Gastrocnemius medialis (tissue), 4 donors: ENCODE measurements at regions not wholly inside any gene's neighbourhood (a gene's known extent, or its start where the extent isn't known, plus 50 kb on each side); places are given as distances from the start of the nearest gene placed in this dataset.

Source experiments
- ATAC-seq, 2 donors: fragments of 150-250 bp; one replicate each; pipeline ENCODE4 v1.9.1; 2016
- DNase-seq, 2 donors: peaks; one replicate each; pipeline ENCODE4 v3.0.0-alpha.2; 2019
- H3K27ac ChIP-seq, 4 donors: fragments of 200-600 bp; sonication (generic); 1 replicate in 1 of 4; 2 replicates in 3 of 4; pipeline ENCODE4 v1.5.1; 2016 to 2018; ENCODE audit warnings: mild to moderate bottlenecking in 2 of 4, moderate library complexity in 1 of 4
- H3K27me3 ChIP-seq, 3 donors: fragments of 200-600 bp; sonication (generic) in 2 of 3; 1 replicate in 1 of 3; 2 replicates in 2 of 3; pipeline versions ENCODE4 v1.5.1 to v1.6.0; 2016 to 2019; ENCODE audit warnings: mild to moderate bottlenecking in 1 of 3, moderate library complexity in 1 of 3
- H3K36me3 ChIP-seq, 2 donors: fragments of 200-600 bp; sonication (generic) in 1 of 2; one replicate each; pipeline ENCODE4 v1.5.1; 2017 to 2018
- H3K4me1 ChIP-seq, 2 donors: fragments of 200-600 bp; sonication (generic) in 1 of 2; one replicate each; pipeline ENCODE4 v1.5.1; 2016 to 2017; ENCODE audit warnings: mild to moderate bottlenecking in 2 of 2
- H3K4me3 ChIP-seq, 4 donors: fragments of 200-600 bp; sonication (generic) in 3 of 4; 1 replicate in 1 of 4; 2 replicates in 3 of 4; pipeline ENCODE4 v1.5.1; 2016 to 2019; ENCODE audit warnings: mild to moderate bottlenecking in 2 of 4
- H3K9me3 ChIP-seq, 3 donors: fragments of 200-600 bp; sonication (generic) in 2 of 3; 1 replicate in 1 of 3; 2 replicates in 2 of 3; pipeline ENCODE4 v1.5.1; 2016 to 2019
- POLR2A ChIP-seq, 2 donors: fragments of 450-650 bp; IDR thresholded peaks; one replicate each; pipeline ENCODE4 v1.6.1; 2017; ENCODE audit warnings: antibody characterized with exemption in 2 of 2, mild to moderate bottlenecking in 2 of 2, moderate library complexity in 2 of 2
- in situ Hi-C, 4 donors: fragments of 200-750 bp; cut with MboI; loops; one replicate each; pipeline versions ENCODE4 v1.15.0 to v1.8.0; 2017; ENCODE audit warnings: low sequenced_read_pairs in 4 of 4
- intact Hi-C: fragments of 100-400 bp; cut with DNase I; formaldehyde crosslinking; loops from one replicate; pipeline ENCODE4 v1.15.1; 2023; ENCODE audit warnings: low total_unique reads
- TF ChIP-seq, protein P1 (sequence below), 5 experiments: fragments of 450-650 bp in 3 of 5; fragments of 200-600 bp in 2 of 5; sonication (generic) in 2 of 5; IDR thresholded peaks in 4 of 5; conservative IDR thresholded peaks in 1 of 5; 1 replicate in 4 of 5; 2 replicates in 1 of 5; pipeline ENCODE4 v1.5.1; 2016 to 2019; ENCODE audit warnings: antibody characterized with exemption in 5 of 5, mild to moderate bottlenecking in 3 of 5, moderate library complexity in 3 of 5

DNA sequence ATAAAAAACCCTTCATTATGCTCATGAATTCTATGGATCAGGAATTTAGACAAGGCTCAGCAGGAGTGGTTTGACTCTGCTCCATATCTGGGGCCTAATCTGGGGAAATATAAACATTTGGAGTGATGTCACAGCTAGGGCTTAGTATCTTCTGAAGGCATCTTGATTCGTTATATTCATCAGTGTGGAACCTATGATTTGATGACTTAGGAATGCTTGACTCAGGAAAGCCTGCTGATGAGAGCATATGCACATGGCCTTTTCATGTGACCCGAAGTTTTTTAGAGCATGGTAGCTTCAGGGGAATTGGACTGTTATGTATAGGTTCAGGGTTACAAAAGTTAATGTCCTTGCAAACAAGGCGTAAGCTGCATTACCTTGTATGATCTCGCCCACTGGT is 184.9 kb upstream of the LRRC3B start:
- Histone ChIP-seq H3K27me3 (no peaks in the 10 kb centered on the region), H3K9me3 (no peaks in the 10 kb centered on the region), H3K36me3 (no peaks in the 10 kb centered on the region), H3K4me1 (peaks cover 0 to 6% of the 10 kb centered on the region in 2 donors), H3K27ac (peak overlapping the region in 1 of 4 donors; percentile 67), H3K4me3 (no peak overlapping the region)
- intact Hi-C loops = no loop called here
- TF ChIP-seq, protein P1, sequence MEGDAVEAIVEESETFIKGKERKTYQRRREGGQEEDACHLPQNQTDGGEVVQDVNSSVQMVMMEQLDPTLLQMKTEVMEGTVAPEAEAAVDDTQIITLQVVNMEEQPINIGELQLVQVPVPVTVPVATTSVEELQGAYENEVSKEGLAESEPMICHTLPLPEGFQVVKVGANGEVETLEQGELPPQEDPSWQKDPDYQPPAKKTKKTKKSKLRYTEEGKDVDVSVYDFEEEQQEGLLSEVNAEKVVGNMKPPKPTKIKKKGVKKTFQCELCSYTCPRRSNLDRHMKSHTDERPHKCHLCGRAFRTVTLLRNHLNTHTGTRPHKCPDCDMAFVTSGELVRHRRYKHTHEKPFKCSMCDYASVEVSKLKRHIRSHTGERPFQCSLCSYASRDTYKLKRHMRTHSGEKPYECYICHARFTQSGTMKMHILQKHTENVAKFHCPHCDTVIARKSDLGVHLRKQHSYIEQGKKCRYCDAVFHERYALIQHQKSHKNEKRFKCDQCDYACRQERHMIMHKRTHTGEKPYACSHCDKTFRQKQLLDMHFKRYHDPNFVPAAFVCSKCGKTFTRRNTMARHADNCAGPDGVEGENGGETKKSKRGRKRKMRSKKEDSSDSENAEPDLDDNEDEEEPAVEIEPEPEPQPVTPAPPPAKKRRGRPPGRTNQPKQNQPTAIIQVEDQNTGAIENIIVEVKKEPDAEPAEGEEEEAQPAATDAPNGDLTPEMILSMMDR (IDR thresholded peaks at IDR 0.05 in 4 of 5, conservative IDR thresholded peaks at IDR 0.05 in 1 of 5) = no peak
- no peak for TF ChIP-seq POLR2A (IDR thresholded peaks at IDR 0.05)
- ATAC-seq = no peak
- DNase-seq = no peak
- in situ Hi-C loops = no loop called here

DNA sequence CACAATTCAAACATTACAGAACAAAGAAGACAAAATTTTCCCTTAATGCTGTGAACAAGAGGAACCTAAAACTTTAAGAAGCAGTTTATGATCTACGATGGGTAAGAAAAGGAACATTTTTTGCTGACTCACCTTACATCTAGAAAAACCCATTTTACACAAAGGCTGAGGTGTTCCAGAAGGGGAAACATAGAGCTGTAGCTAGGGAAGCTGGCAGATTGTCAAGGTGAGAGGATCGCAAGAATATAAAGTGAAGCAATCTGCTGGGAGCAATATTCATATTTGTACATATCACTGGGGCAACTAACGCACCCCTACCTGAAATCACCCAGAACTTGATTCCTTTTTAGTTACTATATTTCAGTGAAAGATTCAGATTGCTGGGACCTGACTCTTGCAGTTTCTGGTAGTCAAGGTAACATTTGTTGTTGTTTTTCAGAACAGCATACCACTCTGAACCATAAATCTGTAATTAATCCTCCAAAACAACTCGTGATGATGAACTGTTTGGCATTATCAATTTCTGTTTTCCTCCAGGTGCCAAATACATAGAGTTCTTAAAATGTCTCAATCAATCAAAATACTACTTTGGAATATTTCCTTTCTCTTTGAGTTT is 184.1 kb upstream of the LRRC3B start:
- H3K27ac ChIP-seq = peak overlapping the region in 2 of 4 donors; percentile 18 to 67
- ATAC-seq (peak; percentile 41 to 65), DNase-seq (no peak)
- H3K36me3 ChIP-seq = no peaks in the 10 kb centered on the region
- in situ Hi-C loops = no loop called here
- H3K4me3 ChIP-seq = no peak overlapping the region
- TF ChIP-seq, protein P1 (IDR thresholded peaks at IDR 0.05 in 4 of 5, conservative IDR thresholded peaks at IDR 0.05 in 1 of 5) = no peak
- no peak for TF ChIP-seq POLR2A (IDR thresholded peaks at IDR 0.05)
- peaks cover 0 to 6% of the 10 kb centered on the region in 2 donors for H3K4me1 ChIP-seq
- no peaks in the 10 kb centered on the region for H3K9me3 ChIP-seq
- H3K27me3 ChIP-seq = no peaks in the 10 kb centered on the region
- intact Hi-C loops = no loop called here

DNA sequence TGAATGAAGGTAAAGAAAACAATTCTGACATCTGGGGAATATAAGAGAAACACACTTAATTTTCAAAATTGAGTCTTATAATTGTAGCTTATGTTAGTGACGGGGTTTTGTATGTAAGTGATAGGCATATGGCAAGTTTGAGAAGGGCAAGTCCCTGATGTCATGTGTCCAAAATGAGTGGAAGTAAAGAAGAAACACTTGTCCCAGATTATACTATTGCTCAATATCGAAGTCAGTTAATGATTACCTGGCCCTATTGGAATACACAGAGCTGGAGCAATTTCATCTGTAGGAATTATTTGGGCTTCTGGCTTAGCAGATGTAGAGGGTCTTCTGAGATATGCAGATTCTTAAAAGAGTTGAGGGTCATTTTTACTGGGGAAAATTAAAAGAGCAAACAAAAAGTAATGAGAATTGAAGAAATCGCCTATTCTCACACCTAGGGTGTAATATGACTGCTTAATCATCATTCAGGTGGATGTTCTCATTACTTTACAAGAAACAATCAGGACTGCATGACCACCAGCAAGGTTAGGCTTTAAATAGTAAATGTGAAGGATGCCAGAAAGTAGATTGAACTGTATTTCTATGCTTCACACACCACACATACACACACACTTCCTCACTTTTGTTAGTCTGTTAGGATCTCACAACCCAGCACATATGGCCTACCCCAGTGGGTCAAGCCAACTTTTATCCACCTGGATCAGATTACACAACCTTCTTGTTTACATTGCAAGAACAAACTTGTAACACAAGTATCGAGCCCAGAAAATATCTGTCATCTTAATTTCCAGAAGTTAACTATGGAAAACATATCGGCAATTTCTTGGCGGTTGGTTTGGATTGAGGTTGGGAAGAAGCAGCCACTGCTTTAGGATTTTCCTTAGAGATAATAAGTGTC is 183.3 kb upstream of the LRRC3B start:
- H3K36me3 ChIP-seq = no peaks in the 10 kb centered on the region
- H3K27me3 ChIP-seq = no peaks in the 10 kb centered on the region
- H3K4me1 ChIP-seq = peaks cover 0 to 6% of the 10 kb centered on the region in 2 donors
- DNase-seq (no peak), ATAC-seq (peak; percentile 10 to 33)
- peak overlapping the region in 3 of 4 donors; percentile 11 to 67 (median 18) for H3K27ac ChIP-seq
- in situ Hi-C loops (no loop called here), intact Hi-C loops (no loop called here)
- H3K4me3 ChIP-seq = no peak overlapping the region
- H3K9me3 ChIP-seq = no peaks in the 10 kb centered on the region
- TF ChIP-seq POLR2A (IDR thresholded peaks at IDR 0.05) = no peak
- TF ChIP-seq, protein P1 (IDR thresholded peaks at IDR 0.05 in 4 of 5, conservative IDR thresholded peaks at IDR 0.05 in 1 of 5) = no peak

DNA sequence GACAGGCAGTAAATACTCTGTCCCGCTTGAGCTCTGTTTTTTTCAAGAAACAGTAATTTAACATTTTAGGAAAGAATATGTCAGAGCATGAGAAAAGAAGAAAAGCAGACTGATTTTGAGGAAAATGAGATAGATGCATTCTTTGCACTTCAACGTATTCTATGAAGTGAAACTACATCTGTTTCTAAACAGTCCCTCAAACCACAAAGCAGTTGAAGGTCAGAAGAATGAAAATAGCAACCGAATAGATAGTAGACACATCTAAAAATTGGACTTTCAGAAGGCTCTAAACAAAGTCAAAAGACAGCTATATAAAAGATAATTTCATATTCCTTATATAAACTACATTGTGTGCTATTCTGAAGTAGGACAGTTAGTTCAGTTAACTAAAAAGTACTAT is 172.6 kb upstream of the LRRC3B start:
- in situ Hi-C loops = no loop called here
- intact Hi-C loops = no loop called here
- Histone ChIP-seq H3K36me3 (no peaks in the 10 kb centered on the region), H3K4me3 (no peak overlapping the region), H3K27ac (no peak overlapping the region), H3K27me3 (no peaks in the 10 kb centered on the region), H3K4me1 (no peaks in the 10 kb centered on the region), H3K9me3 (no peaks in the 10 kb centered on the region)
- ATAC-seq (no peak), DNase-seq (no peak)
- TF ChIP-seq POLR2A (IDR thresholded peaks at IDR 0.05) = no peak
- TF ChIP-seq, protein P1 (IDR thresholded peaks at IDR 0.05 in 4 of 5, conservative IDR thresholded peaks at IDR 0.05 in 1 of 5) = no peak
